Glomerular visceral epithelial cell (primary cell): ENCODE measurements at regions not wholly inside any gene's neighbourhood (a gene's known extent, or its start where the extent isn't known, plus 50 kb on each side); places are given as distances from the start of the nearest gene placed in this dataset.
A peak's percentile ranks its signal among the peaks of the same experiment; 100 is the strongest.
"Not testable (repeated sequence)": the region's sequence is repeated elsewhere in the genome, so short reads cannot be mapped to it uniquely, and the experiment has no call there.

Experiments
- DNase-seq: peaks from one replicate; pipeline ENCODE4 v3.0.0-alpha.2; 2016; ENCODE audit errors: extremely low spot score

DNA sequence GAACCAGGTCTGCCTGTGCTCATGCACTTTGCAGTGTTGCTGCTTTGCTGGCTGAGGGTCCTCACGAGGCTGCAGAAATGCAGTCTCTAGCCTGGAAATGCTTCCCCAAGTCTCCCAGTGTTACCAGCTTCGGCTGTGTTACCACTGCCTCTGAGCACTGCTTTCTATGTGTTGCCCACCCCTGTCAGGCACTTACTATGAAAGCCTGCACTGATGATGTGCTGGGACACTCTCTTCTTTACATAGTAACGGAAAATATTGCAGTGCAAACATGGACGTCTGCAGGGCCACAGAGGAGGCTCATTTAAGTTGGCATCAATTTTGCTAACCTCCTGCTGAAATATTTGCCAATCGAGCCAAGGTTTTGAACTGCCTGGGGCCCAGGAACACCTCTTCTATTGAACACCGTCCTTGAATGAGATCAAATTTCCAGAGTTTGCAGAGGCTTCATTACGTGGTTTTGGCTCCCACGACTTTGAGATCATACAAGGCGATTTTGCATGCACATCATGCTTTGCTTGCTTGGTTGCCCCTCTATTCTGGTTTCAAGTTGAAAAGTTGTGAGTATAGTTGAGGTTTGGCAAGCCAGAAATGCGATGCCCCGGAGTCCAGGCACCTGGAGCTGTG is 404.7 kb upstream of the PODXL start:
- DNase-seq: no peak

DNA sequence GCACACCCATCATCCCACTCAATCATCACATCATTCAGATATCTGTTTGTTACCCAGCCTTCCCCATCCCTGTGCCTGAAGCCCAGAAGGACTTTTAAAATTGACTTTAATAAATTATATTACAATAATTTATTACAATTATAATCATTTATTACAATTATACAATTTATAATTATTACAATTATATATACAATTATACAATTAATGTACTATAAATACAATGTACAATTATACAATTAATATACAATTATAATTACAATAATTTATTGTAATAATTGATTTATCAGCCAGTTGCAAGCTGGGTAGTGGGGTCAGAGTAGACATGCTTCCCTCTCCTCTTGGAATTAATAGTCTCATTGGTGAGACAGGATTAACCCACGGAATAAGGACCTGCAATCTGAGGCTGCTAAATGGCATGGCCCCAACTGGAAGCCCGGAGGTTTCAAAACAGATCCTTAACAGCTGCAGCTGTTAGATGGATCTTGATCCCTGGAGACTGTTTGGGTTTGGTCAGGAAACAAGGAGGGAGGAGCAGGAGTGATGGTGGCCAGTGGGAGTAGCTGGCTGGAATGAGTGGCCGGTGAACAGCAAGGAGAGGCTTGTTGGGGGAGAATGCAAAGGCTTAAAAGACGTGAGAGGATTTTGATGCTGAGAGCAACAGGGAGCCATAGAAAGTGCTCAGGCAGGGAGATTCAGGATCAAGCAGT is 402.8 kb upstream of the PODXL start:
- DNase-seq: no peak

DNA sequence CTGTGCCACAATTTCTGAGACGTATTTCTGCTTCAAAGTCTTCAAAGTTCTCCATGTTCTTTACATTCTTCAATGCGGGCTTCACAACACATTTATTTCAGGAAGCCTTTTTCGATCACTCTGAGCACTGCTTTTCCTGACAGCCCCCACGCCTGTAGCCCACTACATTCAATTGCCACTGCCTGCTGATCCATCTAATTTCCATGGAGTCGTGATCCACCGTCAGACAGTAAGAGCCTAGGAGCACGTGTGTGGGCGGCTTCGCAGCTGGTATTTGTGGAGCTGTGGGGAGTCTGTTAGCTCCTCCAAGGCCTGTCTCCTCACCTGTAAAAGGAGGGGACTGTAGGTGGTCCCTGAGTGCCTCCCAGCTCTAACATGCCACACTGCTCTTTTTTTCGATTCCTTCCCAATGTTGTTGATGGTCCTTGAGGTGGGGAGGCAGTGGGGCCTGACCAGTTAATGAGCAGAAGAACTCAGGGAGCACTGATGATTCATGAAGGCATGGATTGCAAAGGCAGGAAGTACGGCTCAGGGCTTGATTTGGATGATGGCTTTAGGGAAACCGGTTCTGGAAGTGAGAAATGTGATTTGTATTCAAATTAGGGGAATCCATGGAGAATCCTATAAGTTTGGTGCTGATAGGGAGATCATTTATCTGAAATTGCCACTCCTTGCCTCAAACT is 401.1 kb upstream of the PODXL start:
- peak; percentile 46 for DNase-seq

DNA sequence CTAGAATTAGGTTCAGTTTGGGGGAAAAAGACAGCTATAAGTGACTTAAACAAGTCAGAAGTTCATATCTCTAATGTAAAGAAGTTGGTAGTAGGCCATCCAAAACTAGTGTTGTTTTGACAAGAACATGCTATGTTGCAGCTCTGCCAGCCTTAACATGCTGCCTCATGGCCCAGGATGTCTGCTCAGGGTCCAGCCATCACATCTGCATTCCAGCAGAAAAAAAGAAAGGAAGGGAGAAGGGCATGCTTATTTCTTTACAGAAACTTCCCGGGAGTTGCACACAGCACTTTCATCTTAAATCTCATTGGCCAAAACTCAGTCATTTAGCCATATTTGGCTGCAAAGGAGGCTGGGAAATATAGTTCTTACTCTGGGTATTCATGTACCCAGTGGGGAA is 400.4 kb upstream of the PODXL start:
- no peak for DNase-seq

DNA sequence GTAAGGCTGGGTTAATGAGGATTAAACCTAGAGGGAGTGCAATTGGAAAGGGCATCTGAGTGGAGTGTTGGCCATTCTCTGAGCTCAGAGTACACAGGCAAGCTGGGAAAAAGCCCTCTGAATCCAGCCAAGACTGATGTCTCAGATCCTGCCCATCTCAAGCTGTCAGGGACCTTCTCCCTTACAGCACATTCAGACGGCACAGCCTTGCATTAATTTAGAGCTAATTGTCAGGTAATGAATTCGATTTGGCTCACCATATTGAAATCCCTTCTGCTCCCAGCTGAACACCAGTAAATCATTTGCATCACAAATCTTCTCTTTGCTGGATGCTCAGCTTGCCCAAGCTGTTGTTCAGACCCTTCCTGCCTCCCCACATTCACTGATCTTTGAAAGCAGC is 399.3 kb upstream of the PODXL start:
- no peak for DNase-seq

DNA sequence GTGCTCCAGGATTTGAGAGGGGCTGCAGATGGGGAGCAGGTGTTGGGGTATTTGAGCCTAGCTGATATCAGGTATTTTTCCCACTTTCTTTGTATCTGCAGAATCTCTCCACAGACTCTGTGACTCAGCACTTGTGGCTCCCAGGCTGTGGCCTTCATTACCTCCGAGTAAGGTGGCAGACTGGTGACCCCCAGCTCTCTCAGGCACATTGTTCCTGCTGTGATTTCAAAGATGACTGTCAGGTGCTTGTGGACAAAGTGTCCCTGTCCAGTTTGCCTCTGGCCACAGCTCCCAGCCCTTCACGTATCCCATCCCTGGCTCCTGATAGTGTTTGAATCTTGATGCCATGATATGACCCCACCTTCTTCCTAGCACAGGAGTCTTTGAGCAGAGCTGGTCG is 396.8 kb upstream of the PODXL start:
- DNase-seq: no peak

DNA sequence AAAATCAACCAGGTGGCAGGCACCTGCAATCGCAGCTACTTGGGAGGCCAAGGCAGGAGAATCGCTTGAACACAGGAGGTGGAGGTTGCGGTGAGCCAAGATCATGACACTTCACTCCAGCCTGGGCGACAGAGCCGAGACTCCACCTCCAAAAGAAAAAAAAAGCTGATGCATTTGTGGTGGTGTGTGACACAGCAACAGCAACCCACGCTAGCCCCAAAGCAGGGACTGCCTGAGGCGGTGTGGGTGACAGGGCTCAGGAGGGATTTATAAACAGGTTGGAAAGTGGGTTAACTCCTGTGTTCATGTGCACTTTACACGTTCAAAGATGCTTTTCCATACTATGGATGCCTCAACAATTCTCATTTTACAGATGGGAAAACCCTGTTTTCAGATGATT is 395.9 kb upstream of the PODXL start:
- DNase-seq: no peak

DNA sequence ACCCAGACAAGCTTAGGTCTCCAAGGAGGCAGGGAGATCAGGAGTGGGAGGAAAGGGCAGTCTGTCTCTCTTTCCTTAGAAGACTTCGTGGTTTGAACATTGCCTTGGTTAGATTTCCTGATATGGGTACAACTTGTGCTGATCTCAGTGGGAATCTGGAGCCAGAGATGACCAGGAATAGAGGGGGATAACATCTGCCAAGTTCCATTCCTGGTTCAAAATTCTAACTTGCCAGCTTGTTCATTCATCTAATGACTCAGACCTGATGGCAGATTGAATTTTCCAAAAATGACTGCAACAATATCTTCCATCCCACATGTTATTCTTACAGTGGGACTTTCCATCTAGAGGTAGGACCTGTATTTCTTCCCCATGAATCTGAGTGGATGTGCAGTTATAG is 394.3 kb upstream of the PODXL start:
- DNase-seq: no peak

DNA sequence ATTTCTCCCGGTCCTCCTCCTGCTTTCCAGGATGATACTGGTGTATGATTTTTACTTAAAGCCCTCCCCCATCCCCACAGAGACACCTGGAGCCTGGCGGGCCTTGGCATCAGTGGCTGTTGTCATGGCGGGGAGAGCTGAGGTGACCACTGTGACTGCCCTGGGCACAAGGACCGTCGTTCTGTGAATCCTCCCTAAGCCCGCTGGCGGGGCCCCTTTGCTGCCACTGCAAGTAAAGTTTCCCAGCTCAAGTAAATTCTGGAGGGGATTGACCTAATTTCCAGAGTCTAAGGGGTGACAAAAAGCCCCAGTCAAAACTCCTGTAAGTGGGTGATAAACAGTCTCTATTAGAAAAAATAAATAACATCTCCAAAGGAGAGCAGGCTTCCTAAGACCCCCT is 393.2 kb upstream of the PODXL start:
- no peak for DNase-seq

DNA sequence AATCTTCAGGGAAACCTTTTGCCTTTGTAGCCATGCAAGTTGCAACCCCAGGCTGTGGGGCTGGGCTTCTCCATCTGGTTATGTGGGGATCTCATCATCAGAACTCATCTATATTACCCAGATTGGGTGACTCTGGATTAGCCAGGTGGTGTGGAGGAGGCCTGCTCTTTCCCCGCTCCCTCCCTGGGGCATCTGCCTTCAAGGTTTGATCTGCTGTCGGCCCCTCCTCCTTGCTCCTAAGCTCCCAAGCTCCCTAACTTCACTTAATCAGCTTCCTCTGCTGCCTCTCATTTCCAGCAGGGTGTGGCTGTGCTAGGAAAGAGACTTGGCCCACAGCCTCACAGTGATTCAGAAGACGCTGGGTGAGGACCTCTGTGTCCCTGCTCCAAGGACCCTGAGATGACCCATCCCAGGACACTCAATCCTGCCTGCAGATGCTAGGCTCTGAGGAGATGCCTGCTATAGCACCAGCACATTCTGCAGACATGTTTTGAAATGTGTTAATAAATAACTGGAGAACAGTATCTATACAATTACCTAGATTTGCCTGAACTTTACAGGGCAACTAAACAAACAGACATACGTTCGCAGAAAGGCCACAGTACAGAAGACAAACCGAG is 392.1 kb upstream of the PODXL start:
- no peak for DNase-seq

DNA sequence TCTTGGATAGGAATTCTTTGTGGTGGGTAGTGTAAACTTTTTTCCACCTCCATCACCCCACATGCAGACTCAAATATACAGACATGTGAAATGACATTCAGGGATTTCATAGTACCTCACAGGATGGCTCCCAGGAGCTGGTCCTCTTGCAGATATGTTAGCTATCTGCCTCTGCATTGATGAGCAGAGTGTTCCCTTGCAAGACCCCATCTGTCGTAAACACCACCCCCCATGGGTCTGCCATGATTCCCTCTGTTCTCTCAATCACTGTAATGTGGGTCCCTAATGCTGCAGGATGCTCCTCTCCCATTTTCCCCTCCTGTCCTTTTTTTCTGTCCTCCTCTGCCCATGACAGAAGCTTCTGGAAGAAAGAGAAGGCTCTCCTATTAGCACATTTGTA is 391.2 kb upstream of the PODXL start:
- no peak for DNase-seq

DNA sequence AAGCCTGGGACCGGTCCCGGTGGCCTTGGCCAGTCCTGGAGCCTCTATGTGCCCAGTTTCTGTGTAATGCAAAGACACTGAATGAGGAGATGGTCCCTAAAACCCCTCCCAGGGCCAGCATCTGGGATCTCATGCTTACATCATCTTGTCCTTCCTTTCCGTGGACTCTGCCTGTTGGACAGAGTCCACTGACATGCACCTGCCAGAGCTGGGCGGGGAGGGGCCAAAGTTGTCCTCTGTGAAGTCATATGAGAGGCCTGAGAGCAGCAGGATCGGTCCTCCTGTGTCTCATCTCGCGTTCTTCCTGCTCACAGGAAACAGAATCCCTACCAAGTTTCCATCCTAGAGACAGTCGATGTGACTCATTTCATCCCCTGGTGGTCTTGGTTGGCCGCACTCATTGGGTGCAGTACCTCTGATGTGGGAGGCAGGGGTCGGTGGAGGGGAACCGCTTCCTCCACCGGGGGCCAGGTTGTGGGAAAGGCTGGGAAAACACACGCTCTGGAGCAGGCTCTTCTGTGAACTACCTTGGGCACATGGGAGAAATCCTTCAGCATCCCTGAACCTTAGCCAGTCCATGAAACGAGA is 389.6 kb upstream of the PODXL start:
- DNase-seq: peak; percentile 11

DNA sequence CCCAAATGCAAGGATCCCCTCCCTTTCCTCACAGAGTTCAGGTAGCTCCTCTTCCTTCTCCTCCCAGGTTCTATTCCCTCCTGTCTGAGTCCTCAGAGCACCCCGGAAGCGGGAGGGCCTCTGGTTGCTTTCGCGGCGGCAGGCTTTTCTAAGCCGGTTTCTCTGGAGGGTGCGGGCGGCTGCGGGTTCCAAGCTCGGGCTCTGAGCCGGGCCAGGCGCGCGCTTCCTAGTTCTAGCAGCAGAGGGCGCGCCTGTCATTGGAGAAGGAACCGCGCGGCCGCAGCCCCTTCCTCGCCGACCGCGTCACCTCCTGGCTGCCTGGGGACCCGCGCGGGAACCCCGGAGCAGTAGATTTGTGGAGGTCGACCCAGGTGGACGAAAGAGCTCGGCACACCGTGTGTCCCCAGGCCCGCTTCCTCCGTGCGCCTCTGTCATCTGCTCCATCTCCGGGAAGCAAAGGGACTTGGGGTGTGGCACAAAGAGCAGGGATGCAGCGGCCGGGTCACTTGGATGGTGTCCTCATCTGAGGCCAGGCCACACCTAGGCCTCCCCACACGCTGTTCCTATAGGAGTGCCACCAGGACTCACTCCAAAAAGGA is 389.0 kb upstream of the PODXL start:
- DNase-seq: peak; percentile 45

DNA sequence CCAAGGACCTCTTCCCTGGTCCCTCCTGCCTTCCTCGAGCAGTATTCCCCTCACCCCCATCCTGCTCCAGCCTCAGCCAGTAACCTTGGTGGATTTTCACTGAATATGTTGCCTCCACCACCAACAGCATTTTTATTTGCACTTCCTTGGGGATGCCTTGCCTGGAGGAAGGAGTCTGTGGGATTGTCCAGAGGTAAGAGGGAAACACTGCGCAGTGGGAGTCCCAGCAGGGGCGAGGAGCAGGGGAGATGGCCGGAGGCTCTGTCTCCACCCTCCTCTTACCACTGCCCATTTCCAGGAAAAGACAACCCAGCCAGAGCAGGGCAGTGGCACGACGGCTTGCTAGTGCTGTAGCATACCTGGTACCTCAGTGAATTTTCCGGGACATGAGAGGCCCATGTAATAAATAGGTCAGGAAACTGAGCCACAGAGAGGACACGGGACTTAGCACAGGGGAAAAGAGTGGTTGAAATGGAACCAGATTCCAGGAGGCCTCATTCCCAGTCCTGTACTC is 388.2 kb upstream of the PODXL start:
- DNase-seq: no peak

DNA sequence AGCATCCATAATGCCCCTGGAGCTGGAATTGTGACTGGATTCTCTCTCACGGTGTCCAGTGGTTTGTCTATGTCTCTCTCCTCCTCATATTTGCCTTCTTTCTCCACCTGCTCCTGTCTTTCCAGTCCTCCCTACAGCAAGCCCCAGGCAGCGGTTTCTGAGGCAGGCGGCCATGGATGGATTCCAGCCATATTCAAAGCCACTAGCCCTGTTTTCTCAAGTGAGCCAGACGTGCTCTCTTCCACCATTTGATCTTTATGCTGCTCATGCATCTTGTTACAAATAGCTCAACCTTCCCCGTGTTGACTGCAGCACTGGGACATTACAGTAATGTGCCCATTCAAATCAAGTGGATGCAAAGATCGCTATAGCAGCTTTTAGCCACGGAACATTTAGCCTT is 387.2 kb upstream of the PODXL start:
- no peak for DNase-seq

DNA sequence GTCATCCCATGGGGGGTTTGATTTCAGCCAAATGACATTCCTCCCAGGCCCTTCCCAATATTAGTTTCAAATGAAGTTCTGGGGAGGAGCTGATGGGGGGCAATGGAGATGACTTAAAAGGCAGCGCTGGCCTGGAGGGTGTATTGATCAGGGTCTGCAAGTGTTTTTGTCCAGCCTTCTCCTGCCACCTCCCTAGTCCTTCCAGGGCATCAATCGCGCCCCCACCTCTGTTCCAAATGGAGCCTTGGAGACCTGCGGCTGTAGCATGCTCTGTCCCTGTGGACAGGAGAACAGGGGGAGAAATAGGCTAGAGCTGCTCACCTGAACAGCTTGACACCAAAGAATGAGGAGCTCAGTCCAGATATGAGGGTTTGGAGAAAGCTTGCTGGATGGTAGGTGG is 386.8 kb upstream of the PODXL start:
- DNase-seq: no peak

DNA sequence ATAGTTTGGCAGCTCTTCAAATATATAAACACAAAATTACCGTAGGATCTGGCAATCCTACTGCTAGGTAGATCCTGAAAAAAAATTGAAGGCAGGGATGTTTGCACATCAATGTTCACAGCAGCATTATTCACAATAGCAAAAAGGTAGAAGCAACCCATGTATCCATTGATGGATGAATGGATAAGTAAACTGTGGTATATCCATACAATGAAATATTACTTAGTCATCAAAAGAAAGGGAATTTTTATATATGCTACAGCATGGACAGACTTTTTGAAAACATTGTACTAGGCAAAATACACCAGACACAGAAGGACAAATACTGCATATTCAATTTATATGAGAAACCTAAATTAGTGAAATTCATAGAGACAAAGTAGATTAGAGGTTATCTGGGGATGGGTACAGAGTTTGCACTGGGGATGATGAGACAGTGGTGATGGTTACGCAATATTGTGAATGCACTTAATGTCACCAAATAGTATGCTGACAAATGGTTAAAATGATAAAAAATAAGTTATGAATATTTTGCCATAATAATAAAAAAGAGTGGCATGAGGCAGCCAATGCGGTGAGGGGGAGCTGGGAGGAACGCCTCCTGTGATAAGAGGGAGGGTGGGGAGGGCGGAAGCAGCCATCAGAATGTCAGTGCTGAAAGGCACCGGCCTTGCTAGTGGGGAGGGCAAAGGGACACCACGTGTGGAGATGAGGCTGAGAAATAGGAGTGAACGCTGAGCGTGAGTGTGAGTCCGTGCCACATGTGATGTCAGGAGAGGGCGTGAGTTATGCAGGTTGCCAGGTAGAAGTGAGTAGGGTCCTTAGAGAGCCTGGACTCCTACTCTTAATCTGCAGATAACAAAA is 386.1 kb upstream of the PODXL start:
- DNase-seq: no peak

DNA sequence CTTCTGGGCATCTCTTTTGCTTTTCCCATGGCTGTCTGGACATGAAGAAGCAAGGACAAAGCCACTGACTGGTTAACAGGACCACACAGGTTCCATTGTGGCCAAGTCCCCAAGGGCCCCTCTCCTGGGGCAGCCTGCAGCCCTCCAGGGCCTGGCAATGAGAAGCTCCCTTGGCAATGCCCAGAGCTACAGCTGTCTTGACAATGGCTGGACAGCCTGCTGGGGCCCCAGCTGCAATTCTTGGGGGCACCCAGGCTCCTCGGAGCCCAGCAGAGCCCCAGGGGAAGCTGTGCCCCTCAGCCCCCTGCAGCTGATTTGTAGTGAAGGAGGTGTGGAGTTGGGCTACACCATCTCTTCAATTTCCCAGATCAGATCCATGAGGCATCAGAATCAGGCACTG is 384.9 kb upstream of the PODXL start:
- DNase-seq: no peak

DNA sequence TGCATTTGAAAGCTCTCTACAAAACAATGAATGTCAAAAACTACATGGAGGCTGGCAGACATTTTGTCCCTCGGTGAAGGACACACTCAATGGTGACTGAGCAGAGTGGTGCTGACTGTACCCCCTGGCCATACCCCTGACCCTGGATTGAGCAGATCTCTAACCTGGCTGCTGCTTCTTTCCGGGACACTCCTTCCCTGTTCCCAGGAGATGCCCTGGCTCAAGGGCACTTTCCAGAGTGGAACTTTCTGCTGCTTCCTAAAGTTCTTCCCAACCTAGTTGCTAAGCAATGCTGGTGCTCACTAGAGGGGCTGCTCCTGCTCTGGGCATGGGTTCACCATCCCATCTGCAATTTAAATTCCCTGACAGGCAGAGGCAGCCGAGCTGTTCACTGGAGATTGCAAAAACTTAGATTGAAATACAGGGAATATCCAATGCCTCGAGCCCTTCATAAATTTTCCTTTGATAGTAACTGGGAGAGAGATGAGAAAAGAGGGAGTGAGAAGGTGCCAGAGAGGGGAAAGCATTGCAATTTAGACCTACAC is 384.3 kb upstream of the PODXL start:
- DNase-seq: no peak

DNA sequence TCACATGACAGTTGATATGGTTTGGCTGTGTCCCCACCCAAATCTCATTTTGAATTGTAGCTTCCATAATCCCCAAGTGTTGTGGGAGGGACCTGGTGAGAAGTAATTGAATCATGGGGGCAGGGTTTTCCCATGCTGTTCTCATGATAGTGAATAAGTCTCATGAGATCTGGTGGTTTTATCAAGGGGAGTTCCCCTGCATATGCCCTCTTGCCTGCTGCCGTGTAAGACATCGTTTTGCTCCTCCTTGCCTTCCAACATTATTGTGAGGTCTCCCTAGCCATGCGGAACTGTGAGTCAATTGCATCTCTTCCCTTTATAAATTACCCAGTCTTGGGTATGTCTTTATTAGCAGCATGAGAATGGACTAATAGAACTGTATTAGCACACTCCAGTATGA is 382.4 kb upstream of the PODXL start:
- not testable (repeated sequence) for DNase-seq

DNA sequence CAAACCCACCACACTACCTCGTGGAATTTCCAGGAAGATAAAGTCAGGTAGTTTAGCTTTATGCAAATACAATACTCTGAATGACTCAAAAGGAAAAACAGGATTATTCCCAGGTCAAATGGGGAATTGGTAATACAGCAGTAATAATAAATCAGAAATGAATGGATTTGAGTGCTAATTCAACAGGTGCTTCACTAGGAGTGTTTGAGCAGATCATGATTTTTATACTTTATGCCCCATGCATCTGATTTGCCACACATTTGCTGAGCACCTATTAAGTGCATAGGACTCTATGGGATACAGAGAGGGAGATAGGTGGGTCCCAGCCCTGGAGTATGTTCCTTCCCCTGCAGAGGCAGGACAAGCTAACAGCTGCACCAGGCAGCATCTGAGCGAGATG is 381.4 kb upstream of the PODXL start:
- DNase-seq: no peak
